ENCODE measurements at regions not wholly inside any gene's neighbourhood (a gene's known extent, or its start where the extent isn't known, plus 50 kb on each side); places are given as distances from the start of the nearest gene placed in this dataset.

GRCh38 chr10:130493021-130493420, 356.8 kb downstream of the GLRX3 start:
- DNase-seq = no peak
- Histone ChIP-seq H3K27ac (ENCODE audit: low read length) (no peak overlapping the region), H3K9me3 (ENCODE audit: control insufficient read depth, low read depth, low read length) (no peaks in the 10 kb centered on the region), H3K4me3 (ENCODE audit: low read length) (no peak overlapping the region), H3K27me3 (ENCODE audit: control insufficient read depth, insufficient read depth, low read length) (no peaks in the 10 kb centered on the region), H3K4me1 (ENCODE audit: control insufficient read depth, insufficient read depth, low read length) (peaks cover 26% of the 10 kb centered on the region), H3K36me3 (ENCODE audit: control insufficient read depth, insufficient read depth, low read length) (no peaks in the 10 kb centered on the region)
- WGBS (ENCODE audit: insufficient coverage, low lambda C conversion rate) = no CpG with 5 or more reads among the region's 13 CpGs

GRCh38 chr10:130493446-130494145, 357.4 kb downstream of the GLRX3 start:
- H3K4me3 ChIP-seq (ENCODE audit: low read length) = no peak overlapping the region
- no peak overlapping the region for H3K27ac ChIP-seq (ENCODE audit: low read length)
- no peaks in the 10 kb centered on the region for H3K36me3 ChIP-seq (ENCODE audit: control insufficient read depth, insufficient read depth, low read length)
- H3K4me1 ChIP-seq (ENCODE audit: control insufficient read depth, insufficient read depth, low read length) = peaks cover 22% of the 10 kb centered on the region
- DNase-seq = no peak
- H3K27me3 ChIP-seq (ENCODE audit: control insufficient read depth, insufficient read depth, low read length) = no peaks in the 10 kb centered on the region
- WGBS (ENCODE audit: insufficient coverage, low lambda C conversion rate) = 100% methylated on average over 4 of the region's 25 CpGs
- H3K9me3 ChIP-seq (ENCODE audit: control insufficient read depth, low read depth, low read length) = no peaks in the 10 kb centered on the region

GRCh38 chr10:130495116-130495862, 359.1 kb downstream of the GLRX3 start:
- WGBS (ENCODE audit: insufficient coverage, low lambda C conversion rate) = no CpG with 5 or more reads among the region's 10 CpGs
- no peaks in the 10 kb centered on the region for H3K36me3 ChIP-seq (ENCODE audit: control insufficient read depth, insufficient read depth, low read length)

GRCh38 chr10:130495891-130496636, 359.9 kb downstream of the GLRX3 start:
- no peak for DNase-seq
- Histone ChIP-seq H3K4me3 (ENCODE audit: low read length) (no peak overlapping the region), H3K4me1 (ENCODE audit: control insufficient read depth, insufficient read depth, low read length) (peaks cover 8% of the 10 kb centered on the region), H3K27ac (ENCODE audit: low read length) (no peak overlapping the region), H3K9me3 (ENCODE audit: control insufficient read depth, low read depth, low read length) (no peaks in the 10 kb centered on the region), H3K27me3 (ENCODE audit: control insufficient read depth, insufficient read depth, low read length) (no peaks in the 10 kb centered on the region), H3K36me3 (ENCODE audit: control insufficient read depth, insufficient read depth, low read length) (no peaks in the 10 kb centered on the region)
- 85% methylated on average over 4 of the region's 14 CpGs for WGBS (ENCODE audit: insufficient coverage, low lambda C conversion rate)

More at GRCh38 chr10:130495116-130495862, 359.1 kb downstream of the GLRX3 start:
- Histone ChIP-seq H3K4me3 (ENCODE audit: low read length) (no peak overlapping the region), H3K27me3 (ENCODE audit: control insufficient read depth, insufficient read depth, low read length) (no peaks in the 10 kb centered on the region), H3K27ac (ENCODE audit: low read length) (no peak overlapping the region), H3K4me1 (ENCODE audit: control insufficient read depth, insufficient read depth, low read length) (peaks cover 14% of the 10 kb centered on the region), H3K9me3 (ENCODE audit: control insufficient read depth, low read depth, low read length) (no peaks in the 10 kb centered on the region)
- DNase-seq = no peak

GRCh38 chr10:130497056-130498010, 361.1 kb downstream of the GLRX3 start:
- WGBS (ENCODE audit: insufficient coverage, low lambda C conversion rate) = 100% methylated on average over 1 of the region's 21 CpGs
- H3K27me3 ChIP-seq (ENCODE audit: control insufficient read depth, insufficient read depth, low read length) = no peaks in the 10 kb centered on the region
- no peak for DNase-seq
- no peaks in the 10 kb centered on the region for H3K36me3 ChIP-seq (ENCODE audit: control insufficient read depth, insufficient read depth, low read length)
- peaks cover 2% of the 10 kb centered on the region for H3K4me1 ChIP-seq (ENCODE audit: control insufficient read depth, insufficient read depth, low read length)
- H3K9me3 ChIP-seq (ENCODE audit: control insufficient read depth, low read depth, low read length) = no peaks in the 10 kb centered on the region
- no peak overlapping the region for H3K4me3 ChIP-seq (ENCODE audit: low read length)
- no peak overlapping the region for H3K27ac ChIP-seq (ENCODE audit: low read length)

- no peaks in the 10 kb centered on the region for H3K36me3 ChIP-seq (ENCODE audit: control insufficient read depth, insufficient read depth, low read length)
- no peak for DNase-seq
- no peaks in the 10 kb centered on the region for H3K27me3 ChIP-seq (ENCODE audit: control insufficient read depth, insufficient read depth, low read length)
- H3K9me3 ChIP-seq (ENCODE audit: control insufficient read depth, low read depth, low read length) = no peaks in the 10 kb centered on the region
- H3K4me1 ChIP-seq (ENCODE audit: control insufficient read depth, insufficient read depth, low read length) = no peaks in the 10 kb centered on the region
- no peak overlapping the region for H3K27ac ChIP-seq (ENCODE audit: low read length)
- WGBS (ENCODE audit: insufficient coverage, low lambda C conversion rate) = no CpG with 5 or more reads among the region's 7 CpGs
- H3K4me3 ChIP-seq (ENCODE audit: low read length) = no peak overlapping the region
These were observed 361.9 kb downstream of the GLRX3 start for GRCh38 chr10:130498042-130498441.

GRCh38 chr10:130498934-130499333, 362.7 kb downstream of the GLRX3 start:
- H3K36me3 ChIP-seq (ENCODE audit: control insufficient read depth, insufficient read depth, low read length) = no peaks in the 10 kb centered on the region
- WGBS (ENCODE audit: insufficient coverage, low lambda C conversion rate) = 72% methylated on average over 2 of the region's 8 CpGs
- H3K27ac ChIP-seq (ENCODE audit: low read length) = no peak overlapping the region
- H3K27me3 ChIP-seq (ENCODE audit: control insufficient read depth, insufficient read depth, low read length) = no peaks in the 10 kb centered on the region
- no peak for DNase-seq
- no peaks in the 10 kb centered on the region for H3K4me1 ChIP-seq (ENCODE audit: control insufficient read depth, insufficient read depth, low read length)
- no peak overlapping the region for H3K4me3 ChIP-seq (ENCODE audit: low read length)
- H3K9me3 ChIP-seq (ENCODE audit: control insufficient read depth, low read depth, low read length) = no peaks in the 10 kb centered on the region

GRCh38 chr10:130499541-130499940, 363.4 kb downstream of the GLRX3 start:
- no peak overlapping the region for H3K27ac ChIP-seq (ENCODE audit: low read length)
- no peak for DNase-seq
- H3K4me3 ChIP-seq (ENCODE audit: low read length) = no peak overlapping the region
- H3K9me3 ChIP-seq (ENCODE audit: control insufficient read depth, low read depth, low read length) = no peaks in the 10 kb centered on the region
- no peaks in the 10 kb centered on the region for H3K27me3 ChIP-seq (ENCODE audit: control insufficient read depth, insufficient read depth, low read length)
- no peaks in the 10 kb centered on the region for H3K4me1 ChIP-seq (ENCODE audit: control insufficient read depth, insufficient read depth, low read length)
- H3K36me3 ChIP-seq (ENCODE audit: control insufficient read depth, insufficient read depth, low read length) = no peaks in the 10 kb centered on the region

- H3K4me3 ChIP-seq (ENCODE audit: low read length) = no peak overlapping the region
- DNase-seq = no peak
- H3K36me3 ChIP-seq (ENCODE audit: control insufficient read depth, insufficient read depth, low read length) = no peaks in the 10 kb centered on the region
- H3K9me3 ChIP-seq (ENCODE audit: control insufficient read depth, low read depth, low read length) = no peaks in the 10 kb centered on the region
- H3K27ac ChIP-seq (ENCODE audit: low read length) = no peak overlapping the region
- no peaks in the 10 kb centered on the region for H3K27me3 ChIP-seq (ENCODE audit: control insufficient read depth, insufficient read depth, low read length)
- no peaks in the 10 kb centered on the region for H3K4me1 ChIP-seq (ENCODE audit: control insufficient read depth, insufficient read depth, low read length)
- WGBS (ENCODE audit: insufficient coverage, low lambda C conversion rate) = no CpG with 5 or more reads among the region's 10 CpGs
These were observed 364.2 kb downstream of the GLRX3 start for GRCh38 chr10:130500261-130501000.
